HepG2 (cell line): ENCODE measurements at regions not wholly inside any gene's neighbourhood (a gene's known extent, or its start where the extent isn't known, plus 50 kb on each side); places are given as distances from the start of the nearest gene placed in this dataset.

ENCODE experiments used
- ATAC-seq: fragments of 200-7000 bp; cut with Tn5 transposase; 3 replicates; pipeline ENCODE4 v1.9.1; 2020; ENCODE audit warnings: mild to moderate bottlenecking, moderate library complexity
- BruUV-seq: library from RNA; stranded (reverse); fragments of 400-500 nt; replicated peaks from 2 replicates; lab custom pipeline; 2021; lab: Mats Ljungman, UMichigan
- CTCF ChIA-PET: fragments of 300-600 bp; formaldehyde crosslinking; extraction: SDS; loops from one replicate; lab custom pipeline; 2021; ENCODE audit warnings: low total read pairs, inconsistent platforms, low intra/inter-chr PET ratio; lab: Yijun Ruan, JAX
- POLR2A ChIA-PET: fragments of 350-600 bp; sonication (Branson Sonifier 250); formaldehyde crosslinking; loops from one replicate; lab custom pipeline; 2020; ENCODE audit warnings: antibody characterized with exemption, inconsistent platforms; lab: Yijun Ruan, JAX
- DNase-seq: peaks from one replicate; pipeline ENCODE4 v3.0.0-alpha.2; 2015; ENCODE audit warnings: low spot score
- FAIRE-seq: peaks from 3 replicates; lab custom pipeline; 2011; peaks lifted over from hg19 to GRCh38; lab: Jason Lieb, UNC
- H2AFZ ChIP-seq: one replicate; pipeline ENCODE4 v1.6.1; 2011; ENCODE audit warnings: low read length, inconsistent platforms
- H3K27ac ChIP-seq: fragments of 300-600 bp; 3 replicates; pipeline ENCODE4 v1.8.0; 2011; ENCODE audit warnings: mixed run types, mild to moderate bottlenecking, mixed read lengths, low read length, inconsistent platforms; ENCODE audit not compliant: insufficient read depth; ENCODE audit errors: extremely low read length
- H3K27me3 ChIP-seq, 2 experiments: fragments of 200-600 bp in 1 of 2; 2 replicates in 1 of 2; 3 replicates in 1 of 2; pipeline versions ENCODE4 v1.6.0 to v1.8.0; 2011; ENCODE audit warnings: low read length in 2 of 2, mild to moderate bottlenecking in 2 of 2, moderate library complexity in 2 of 2, inconsistent platforms in 1 of 2; ENCODE audit not compliant: insufficient read depth in 2 of 2, control insufficient read depth in 1 of 2
- H3K36me3 ChIP-seq, 2 experiments: fragments of 200-600 bp in 1 of 2; replicated peaks in 1 of 2; 2 replicates in 1 of 2; 3 replicates in 1 of 2; pipeline versions ENCODE4 v1.5.1 to v1.8.0; 2011; ENCODE audit warnings: low read length in 2 of 2, inconsistent platforms in 1 of 2; ENCODE audit not compliant: insufficient read depth in 2 of 2, control insufficient read depth in 1 of 2
- H3K4me1 ChIP-seq: 2 replicates; pipeline ENCODE4 v1.5.1; 2012; ENCODE audit warnings: low read length, inconsistent platforms; ENCODE audit not compliant: insufficient read depth
- H3K4me2 ChIP-seq: 2 replicates; pipeline ENCODE4 v1.6.0; 2011; ENCODE audit warnings: low read depth, low read length, inconsistent platforms
- H3K4me3 ChIP-seq, 3 experiments: fragments of 200-600 bp in 1 of 3; sonication (generic), shearing (Covaris generic) in 1 of 3; replicated peaks in 1 of 3; 2 replicates each; pipeline ENCODE4 v1.5.1; 2011 to 2016; ENCODE audit warnings: low read length in 3 of 3, inconsistent platforms in 2 of 3, low read depth in 2 of 3, mild to moderate bottlenecking in 2 of 3, control low read depth in 1 of 3, mixed read lengths in 1 of 3; ENCODE audit not compliant: insufficient read depth in 1 of 3
- H3K79me2 ChIP-seq: one replicate; pipeline ENCODE4 v1.6.1; 2011; ENCODE audit warnings: low read length, inconsistent platforms; ENCODE audit not compliant: insufficient read depth
- H3K9ac ChIP-seq: 2 replicates; pipeline ENCODE4 v1.6.0; 2011; ENCODE audit warnings: mild to moderate bottlenecking, low read depth, low read length, inconsistent platforms; ENCODE audit not compliant: insufficient read depth
- H3K9me3 ChIP-seq: 2 replicates; pipeline ENCODE4 v1.5.1; 2012; ENCODE audit warnings: mild to moderate bottlenecking, low read length
- H4K20me1 ChIP-seq: 2 replicates; pipeline ENCODE4 v1.6.0; 2011; ENCODE audit warnings: inconsistent platforms, mild to moderate bottlenecking, low read length, moderate library complexity; ENCODE audit not compliant: insufficient read depth
- GTF2F1 ChIP-seq: fragments of 150-350 bp; IDR thresholded peaks from 2 replicates; pipeline ENCODE4 v1.6.1; 2014; ENCODE audit warnings: low read length
- HNF4A ChIP-seq: sonication (generic); formaldehyde crosslinking; IDR thresholded peaks from 2 replicates; pipeline ENCODE4 v1.4.0; 2020; ENCODE audit warnings: missing genetic modification reagents
- JDP2 ChIP-seq: sonication (generic); formaldehyde crosslinking; IDR thresholded peaks from 2 replicates; pipeline ENCODE4 v1.8.1; 2022; ENCODE audit warnings: missing genetic modification reagents, borderline replicate concordance
- KDM5A ChIP-seq: fragments of 200-600 bp; sonication (generic); IDR thresholded peaks from 2 replicates; pipeline ENCODE4 v1.7.0; 2018; ENCODE audit warnings: antibody characterized with exemption, mild to moderate bottlenecking, low read length, borderline replicate concordance
- MIXL1 ChIP-seq: IDR thresholded peaks from 2 replicates; pipeline ENCODE4 v1.6.1; 2016
- NR2F6 ChIP-seq, 2 experiments: IDR thresholded peaks; 2 replicates each; pipeline ENCODE4 v1.6.1; 2016; ENCODE audit warnings: antibody characterized with exemption in 1 of 2, mild to moderate bottlenecking in 1 of 2
- SETDB1 ChIP-seq: sonication (generic); formaldehyde crosslinking; IDR thresholded peaks from 2 replicates; pipeline ENCODE4 v1.5.1; 2020; ENCODE audit warnings: missing genetic modification reagents, mild to moderate bottlenecking, borderline replicate concordance
- SP4 ChIP-seq: sonication (generic); formaldehyde crosslinking; IDR thresholded peaks from 2 replicates; pipeline ENCODE4 v1.8.1; 2023; ENCODE audit warnings: mild to moderate bottlenecking, missing genetic modification reagents
- XRCC5 ChIP-seq: fragments of 200-400 bp; formaldehyde crosslinking; optimal IDR thresholded peaks from 2 replicates; pipeline ENCODE3; 2017; ENCODE audit warnings: mild to moderate bottlenecking, low read length
- ZBTB44 ChIP-seq: sonication (generic); formaldehyde crosslinking; IDR thresholded peaks from 2 replicates; pipeline ENCODE4 v1.4.0; 2020; ENCODE audit warnings: missing genetic modification reagents
- ZNF274 ChIP-seq: sonication (generic); formaldehyde crosslinking; IDR thresholded peaks from 2 replicates; pipeline ENCODE4 v1.5.1; 2020; ENCODE audit warnings: mild to moderate bottlenecking, missing genetic modification reagents
- ZNF441 ChIP-seq: sonication (generic); formaldehyde crosslinking; IDR thresholded peaks from 2 replicates; pipeline ENCODE4 v1.7.0; 2021; ENCODE audit warnings: missing genetic modification reagents, borderline replicate concordance
- ZNF468 ChIP-seq: sonication (generic); formaldehyde crosslinking; IDR thresholded peaks from 2 replicates; pipeline ENCODE4 v1.8.0; 2022; ENCODE audit warnings: mild to moderate bottlenecking, moderate library complexity, missing genetic modification reagents
- ZNF563 ChIP-seq: sonication (generic); formaldehyde crosslinking; IDR thresholded peaks from 2 replicates; pipeline ENCODE4 v1.8.0; 2022; ENCODE audit warnings: mild to moderate bottlenecking, moderate library complexity, missing genetic modification reagents
- whole genome bisulfite sequencing: methylation state at CpG from one replicate; pipeline ENCODE4 v1.1.6; 2017; ENCODE audit warnings: low lambda C conversion rate; 5-methylcytosine and 5-hydroxymethylcytosine counted together
- in situ Hi-C: cut with HindIII; loops from 2 replicates; pipeline ENCODE4 v1.10.0; 2017; ENCODE audit warnings: low pct_unique_long_range_greater_than_20kb; ENCODE audit not compliant: extremely low pct_ligation_motif_present
- intact Hi-C: fragments of 100-400 bp; cut with micrococcal nuclease; formaldehyde crosslinking; loops from one replicate; pipeline ENCODE4 v1.10.0; 2022; ENCODE audit not compliant: unreplicated experiment
- TF ChIP-seq, protein P1 (sequence below): sonication (generic); formaldehyde crosslinking; IDR thresholded peaks from 2 replicates; pipeline ENCODE4 v1.8.0; 2022; ENCODE audit warnings: mild to moderate bottlenecking, missing genetic modification reagents, moderate library complexity
- TF ChIP-seq, protein P2 (sequence below): fragments of 450-650 bp; IDR thresholded peaks from 2 replicates; pipeline ENCODE4 v1.6.1; 2017; ENCODE audit warnings: mild to moderate bottlenecking

DNA sequence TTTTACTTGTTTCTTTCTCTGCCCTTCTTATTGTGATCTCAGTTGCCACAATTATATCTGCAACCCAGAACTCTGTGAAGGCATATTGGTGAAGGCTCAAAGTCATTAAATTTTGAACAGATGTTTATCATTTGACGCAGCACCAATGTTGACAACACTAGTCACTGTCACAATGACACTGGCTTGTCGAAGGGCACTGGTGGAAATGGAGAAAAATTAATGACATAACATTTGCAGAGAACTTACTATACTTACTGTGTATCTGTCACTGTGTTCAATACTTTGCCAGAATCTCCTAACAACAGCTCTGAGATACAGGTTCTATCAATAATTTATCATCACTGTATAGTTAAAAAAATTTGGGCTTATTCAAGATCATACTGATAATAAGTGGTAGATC lies 1213.7 kb downstream of the NCAM2 start:
- intact Hi-C loops = no loop called here
- no peak overlapping the region for H3K4me3 ChIP-seq
- POLR2A ChIA-PET = no interaction called here
- BruUV-seq = no TSS peak
- no peaks in the 10 kb centered on the region for H3K36me3 ChIP-seq
- peaks cover 75% of the 10 kb centered on the region for H3K9me3 ChIP-seq
- no peaks in the 10 kb centered on the region for H3K27me3 ChIP-seq
- H3K4me1 ChIP-seq = no peaks in the 10 kb centered on the region
- H2AFZ ChIP-seq = no peak overlapping the region
- no peak for ATAC-seq
- H3K4me2 ChIP-seq = no peak overlapping the region
- WGBS = 2% methylated on average over 2 of the region's 2 CpGs
- in situ Hi-C loops = no loop called here
- H3K27ac ChIP-seq = no peak overlapping the region
- no peak for FAIRE-seq
- no peak overlapping the region for H3K9ac ChIP-seq
- TF ChIP-seq HNF4A (CRISPR knock-in tag) (no peak), MIXL1 (CRISPR knock-in tag) (no peak), ZNF441 (CRISPR knock-in tag) (no peak), ZNF468 (CRISPR knock-in tag) (no peak), SETDB1 (CRISPR knock-in tag) (no peak), JDP2 (CRISPR knock-in tag) (no peak), KDM5A (no peak), SP4 (CRISPR knock-in tag) (no peak)
- TF ChIP-seq, protein P1, sequence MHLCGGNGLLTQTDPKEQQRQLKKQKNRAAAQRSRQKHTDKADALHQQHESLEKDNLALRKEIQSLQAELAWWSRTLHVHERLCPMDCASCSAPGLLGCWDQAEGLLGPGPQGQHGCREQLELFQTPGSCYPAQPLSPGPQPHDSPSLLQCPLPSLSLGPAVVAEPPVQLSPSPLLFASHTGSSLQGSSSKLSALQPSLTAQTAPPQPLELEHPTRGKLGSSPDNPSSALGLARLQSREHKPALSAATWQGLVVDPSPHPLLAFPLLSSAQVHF = no peak
- no peaks in the 10 kb centered on the region for H4K20me1 ChIP-seq
- no peaks in the 10 kb centered on the region for H3K79me2 ChIP-seq
- DNase-seq = no peak
- CTCF ChIA-PET = no interaction called here

DNA sequence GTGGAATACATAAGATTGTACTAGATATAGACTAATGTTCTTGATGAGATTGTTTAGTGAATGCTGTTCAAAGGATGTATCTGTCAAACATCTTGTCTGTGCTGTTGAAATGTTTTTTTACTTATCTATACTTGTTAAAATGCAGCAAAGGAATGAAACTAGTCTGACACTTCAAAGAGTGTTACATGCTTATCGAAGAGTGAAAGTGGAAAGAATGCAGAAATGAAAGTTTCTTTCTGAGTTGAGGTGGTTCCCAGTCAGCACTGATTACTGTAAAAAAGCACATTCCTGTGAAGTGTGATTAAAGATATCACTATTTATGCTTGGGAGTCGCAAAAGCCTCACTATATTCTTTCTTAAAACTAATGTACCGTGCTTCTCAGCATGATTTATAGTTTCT lies 1225.2 kb downstream of the NCAM2 start:
- no peaks in the 10 kb centered on the region for H4K20me1 ChIP-seq
- FAIRE-seq (no peak), DNase-seq (no peak), ATAC-seq (no peak)
- WGBS = 1% methylated on average over 3 of the region's 3 CpGs
- no peaks in the 10 kb centered on the region for H3K36me3 ChIP-seq
- CTCF ChIA-PET = no interaction called here
- no peak overlapping the region for H3K4me2 ChIP-seq
- intact Hi-C loops = no loop called here
- BruUV-seq = no TSS peak
- no peaks in the 10 kb centered on the region for H3K4me1 ChIP-seq
- in situ Hi-C loops = no loop called here
- H3K79me2 ChIP-seq = no peaks in the 10 kb centered on the region
- no peaks in the 10 kb centered on the region for H3K27me3 ChIP-seq
- peaks cover 81% of the 10 kb centered on the region for H3K9me3 ChIP-seq
- H3K27ac ChIP-seq = no peak overlapping the region
- no peak overlapping the region for H3K4me3 ChIP-seq
- no peak overlapping the region for H2AFZ ChIP-seq
- H3K9ac ChIP-seq = no peak overlapping the region
- POLR2A ChIA-PET = no interaction called here
- TF ChIP-seq NR2F6 (IDR thresholded peaks at IDR 0.05) (no peak), NR2F6 (CRISPR knock-in tag; IDR thresholded peaks at IDR 0.05) (no peak), ZNF563 (no peak), ZBTB44 (CRISPR knock-in tag) (no peak), XRCC5 (no peak), GTF2F1 (no peak), ZNF274 (no peak)
- TF ChIP-seq, protein P2, sequence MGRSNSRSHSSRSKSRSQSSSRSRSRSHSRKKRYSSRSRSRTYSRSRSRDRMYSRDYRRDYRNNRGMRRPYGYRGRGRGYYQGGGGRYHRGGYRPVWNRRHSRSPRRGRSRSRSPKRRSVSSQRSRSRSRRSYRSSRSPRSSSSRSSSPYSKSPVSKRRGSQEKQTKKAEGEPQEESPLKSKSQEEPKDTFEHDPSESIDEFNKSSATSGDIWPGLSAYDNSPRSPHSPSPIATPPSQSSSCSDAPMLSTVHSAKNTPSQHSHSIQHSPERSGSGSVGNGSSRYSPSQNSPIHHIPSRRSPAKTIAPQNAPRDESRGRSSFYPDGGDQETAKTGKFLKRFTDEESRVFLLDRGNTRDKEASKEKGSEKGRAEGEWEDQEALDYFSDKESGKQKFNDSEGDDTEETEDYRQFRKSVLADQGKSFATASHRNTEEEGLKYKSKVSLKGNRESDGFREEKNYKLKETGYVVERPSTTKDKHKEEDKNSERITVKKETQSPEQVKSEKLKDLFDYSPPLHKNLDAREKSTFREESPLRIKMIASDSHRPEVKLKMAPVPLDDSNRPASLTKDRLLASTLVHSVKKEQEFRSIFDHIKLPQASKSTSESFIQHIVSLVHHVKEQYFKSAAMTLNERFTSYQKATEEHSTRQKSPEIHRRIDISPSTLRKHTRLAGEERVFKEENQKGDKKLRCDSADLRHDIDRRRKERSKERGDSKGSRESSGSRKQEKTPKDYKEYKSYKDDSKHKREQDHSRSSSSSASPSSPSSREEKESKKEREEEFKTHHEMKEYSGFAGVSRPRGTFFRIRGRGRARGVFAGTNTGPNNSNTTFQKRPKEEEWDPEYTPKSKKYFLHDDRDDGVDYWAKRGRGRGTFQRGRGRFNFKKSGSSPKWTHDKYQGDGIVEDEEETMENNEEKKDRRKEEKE = no peak
